T-helper 17 cell (primary cell): ENCODE measurements at regions not wholly inside any gene's neighbourhood (a gene's known extent, or its start where the extent isn't known, plus 50 kb on each side); places are given as distances from the start of the nearest gene placed in this dataset.

ENCODE experiments used
- ATAC-seq: fragments of 150-1000 bp; cut with Tn5 transposase; 2 replicates; pipeline ENCODE4 v1.10.0; 2021; ENCODE audit warnings: mild to moderate bottlenecking, moderate library complexity
- DNase-seq, 3 donors: peaks; one replicate each; pipeline versions ENCODE4 v3.0.0 to v3.0.0-alpha.2; 2020 to 2021
- H3K9me3 ChIP-seq: one replicate; pipeline ENCODE4 v1.7.0; 2013; ENCODE audit warnings: low read length, mild to moderate bottlenecking; ENCODE audit not compliant: control insufficient read depth, poor library complexity, severe bottlenecking
- H3K27ac Mint-ChIP-seq: one replicate; pipeline ENCODE4 v1.8.0; 2022; ENCODE audit warnings: mild to moderate bottlenecking, moderate library complexity, mixed read lengths
- H3K27me3 Mint-ChIP-seq: one replicate; pipeline ENCODE4 v1.8.0; 2022; ENCODE audit warnings: mixed read lengths
- H3K36me3 Mint-ChIP-seq: one replicate; pipeline ENCODE4 v1.8.0; 2022; ENCODE audit warnings: low read depth, mixed read lengths
- H3K4me1 Mint-ChIP-seq: one replicate; pipeline ENCODE4 v1.8.0; 2022; ENCODE audit warnings: mild to moderate bottlenecking, mixed read lengths
- H3K4me3 Mint-ChIP-seq: one replicate; pipeline ENCODE4 v1.8.0; 2022; ENCODE audit warnings: mild to moderate bottlenecking, moderate library complexity, mixed read lengths

DNA sequence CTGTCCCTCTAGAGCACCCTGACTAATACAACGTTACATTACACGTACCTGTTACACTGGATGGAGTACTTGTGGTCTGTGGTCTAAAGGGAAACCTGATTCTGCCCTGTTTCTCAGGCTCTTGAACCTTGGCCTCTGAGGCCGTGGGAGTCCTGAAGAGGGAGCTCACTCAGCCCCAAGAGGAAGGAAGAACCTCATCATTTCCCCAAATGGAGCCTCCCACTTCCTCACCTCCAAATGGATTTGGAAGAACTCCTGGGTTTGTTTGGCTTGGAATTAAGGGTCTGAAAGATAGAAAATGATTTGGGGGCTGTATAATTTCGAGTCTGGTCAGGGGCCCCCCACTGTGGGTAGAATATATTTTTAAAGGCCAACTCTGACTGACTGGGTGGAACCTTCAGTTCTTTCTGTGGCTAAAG, 200.2 kb downstream of the SEMA6A start:
- Mint-ChIP-seq H3K4me1 (peaks cover 2% of the 10 kb centered on the region), H3K27ac (no peak overlapping the region), H3K4me3 (no peak overlapping the region), H3K27me3 (no peaks in the 10 kb centered on the region), H3K36me3 (peaks cover 7% of the 10 kb centered on the region)
- no peaks in the 10 kb centered on the region for H3K9me3 ChIP-seq
- ATAC-seq = no peak
- DNase-seq = no peak

DNA sequence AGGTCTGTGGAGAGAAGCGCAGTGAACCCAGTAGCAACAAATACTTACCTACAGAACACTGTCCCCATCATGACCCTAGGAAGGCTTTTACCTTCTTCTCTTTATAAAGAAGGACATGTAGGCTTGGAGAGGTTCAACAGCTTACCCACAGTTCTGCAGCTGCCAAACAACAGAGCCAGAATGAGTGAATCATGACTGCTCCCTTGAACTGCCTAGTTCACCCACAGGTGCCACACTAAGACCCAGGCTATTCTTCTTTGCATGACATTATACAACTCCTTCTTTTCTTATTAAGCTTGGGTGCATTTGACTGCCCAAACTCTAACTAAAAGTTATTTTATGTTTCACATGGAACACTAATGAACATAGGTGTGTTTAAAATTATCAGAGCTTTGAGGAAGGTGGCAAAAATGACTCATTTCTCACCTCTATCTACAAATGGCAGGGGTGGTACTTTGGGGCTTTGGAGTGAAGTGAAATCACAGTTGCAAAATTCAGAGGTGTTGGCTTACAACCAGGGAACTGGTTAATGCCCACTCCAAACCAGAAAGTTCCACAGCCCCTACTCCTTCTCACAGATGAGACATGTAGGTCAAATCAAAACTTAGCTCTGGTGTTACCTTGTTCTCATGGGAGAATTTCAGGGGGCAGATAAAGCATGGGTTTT, 201.6 kb downstream of the SEMA6A start:
- Mint-ChIP-seq H3K4me3 (no peak overlapping the region), H3K27ac (no peak overlapping the region), H3K4me1 (peaks cover 2% of the 10 kb centered on the region), H3K36me3 (peaks cover 7% of the 10 kb centered on the region), H3K27me3 (no peaks in the 10 kb centered on the region)
- no peaks in the 10 kb centered on the region for H3K9me3 ChIP-seq
- ATAC-seq (no peak), DNase-seq (no peak)

DNA sequence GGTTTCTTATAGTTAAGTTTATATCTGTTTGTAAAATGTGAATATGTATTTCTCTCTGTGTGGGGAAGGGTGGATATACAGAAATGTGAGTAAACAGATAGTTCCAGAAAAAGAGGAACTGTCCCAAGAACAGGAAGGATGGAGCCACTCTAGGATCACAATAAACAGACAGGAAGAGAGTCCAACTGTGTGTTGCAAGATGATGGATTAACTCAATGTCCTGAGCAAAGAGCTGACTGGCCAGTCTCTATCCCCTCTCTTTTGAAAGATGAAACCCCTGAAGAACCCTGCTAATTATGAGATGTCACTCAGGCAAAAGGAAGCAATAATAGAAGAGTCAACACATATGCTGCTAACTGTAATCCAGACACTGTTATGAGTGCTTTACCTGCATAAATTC, 202.7 kb downstream of the SEMA6A start:
- H3K4me1 Mint-ChIP-seq = peaks cover 2% of the 10 kb centered on the region
- no peaks in the 10 kb centered on the region for H3K27me3 Mint-ChIP-seq
- no peak overlapping the region for H3K27ac Mint-ChIP-seq
- no peak overlapping the region for H3K4me3 Mint-ChIP-seq
- H3K9me3 ChIP-seq = no peaks in the 10 kb centered on the region
- DNase-seq = no peak
- H3K36me3 Mint-ChIP-seq = peaks cover 9% of the 10 kb centered on the region
- no peak for ATAC-seq

DNA sequence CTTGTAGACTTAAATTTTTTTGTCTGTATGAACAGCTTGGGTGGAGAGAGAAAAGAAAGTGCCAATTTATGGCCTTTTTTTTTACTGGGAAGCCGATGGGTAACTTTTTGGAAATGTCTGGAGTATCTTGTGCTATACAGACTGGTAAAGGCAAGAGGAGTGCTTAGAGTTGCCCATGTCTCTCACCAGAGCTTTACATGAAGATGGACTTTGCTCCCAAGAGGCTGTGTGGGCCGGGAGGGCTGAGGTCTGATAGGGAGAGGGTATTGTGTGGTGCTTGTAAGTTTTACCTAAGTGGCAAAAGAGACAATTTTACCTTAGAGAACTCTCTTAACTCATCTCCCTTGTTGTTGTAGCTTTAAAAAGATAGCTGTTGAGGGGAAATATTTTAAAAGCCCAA, 203.2 kb downstream of the SEMA6A start:
- no peaks in the 10 kb centered on the region for H3K27me3 Mint-ChIP-seq
- no peaks in the 10 kb centered on the region for H3K9me3 ChIP-seq
- H3K4me1 Mint-ChIP-seq = peaks cover 2% of the 10 kb centered on the region
- no peak for DNase-seq
- no peak overlapping the region for H3K27ac Mint-ChIP-seq
- H3K4me3 Mint-ChIP-seq = no peak overlapping the region
- no peak for ATAC-seq
- H3K36me3 Mint-ChIP-seq = peaks cover 6% of the 10 kb centered on the region

DNA sequence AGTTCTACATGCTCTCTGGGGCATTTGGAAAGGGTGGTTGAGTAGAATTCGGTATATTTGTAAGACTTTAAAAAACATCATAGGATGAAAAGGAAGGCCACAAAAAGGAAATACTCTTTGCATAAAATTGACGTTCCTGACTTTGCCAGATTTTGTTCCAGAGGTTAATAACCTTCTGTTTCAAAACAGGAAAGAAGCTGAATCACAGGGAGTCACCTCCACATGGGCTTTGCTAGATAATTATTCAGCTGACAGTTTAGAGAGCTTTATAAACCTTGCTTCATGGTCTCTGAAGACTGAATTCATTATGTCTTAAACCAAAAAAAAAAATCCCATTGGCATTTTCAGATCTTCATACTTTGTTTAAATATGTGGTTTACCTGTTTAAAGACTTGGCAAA, 203.7 kb downstream of the SEMA6A start:
- peaks cover 2% of the 10 kb centered on the region for H3K36me3 Mint-ChIP-seq
- ATAC-seq = no peak
- no peak for DNase-seq
- H3K27ac Mint-ChIP-seq = no peak overlapping the region
- H3K4me1 Mint-ChIP-seq = peaks cover 2% of the 10 kb centered on the region
- H3K27me3 Mint-ChIP-seq = no peaks in the 10 kb centered on the region
- no peak overlapping the region for H3K4me3 Mint-ChIP-seq
- H3K9me3 ChIP-seq = no peaks in the 10 kb centered on the region

DNA sequence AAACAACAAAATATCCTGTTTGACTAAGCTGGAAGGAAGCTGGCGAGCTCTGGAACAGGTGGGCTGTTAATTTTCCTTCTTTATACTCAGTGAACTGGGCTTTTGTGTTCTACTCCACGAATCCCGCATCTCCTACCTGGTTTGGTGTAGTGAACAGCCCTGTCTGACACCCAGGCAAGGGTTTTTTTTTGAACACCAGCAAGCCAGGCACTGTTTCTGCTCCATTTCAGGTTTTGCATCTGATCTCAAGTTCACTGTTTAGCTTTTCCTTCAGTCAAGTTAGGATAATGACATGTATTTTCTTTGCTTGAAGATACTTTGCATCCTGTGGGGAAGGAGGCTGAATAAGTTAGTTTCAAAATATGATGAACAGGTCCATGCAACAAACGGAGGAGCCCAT, 204.5 kb downstream of the SEMA6A start:
- DNase-seq (no peak), ATAC-seq (no peak)
- Mint-ChIP-seq H3K27ac (no peak overlapping the region), H3K27me3 (no peaks in the 10 kb centered on the region), H3K4me1 (peaks cover 2% of the 10 kb centered on the region), H3K36me3 (peaks cover 2% of the 10 kb centered on the region), H3K4me3 (no peak overlapping the region)
- H3K9me3 ChIP-seq = no peaks in the 10 kb centered on the region

DNA sequence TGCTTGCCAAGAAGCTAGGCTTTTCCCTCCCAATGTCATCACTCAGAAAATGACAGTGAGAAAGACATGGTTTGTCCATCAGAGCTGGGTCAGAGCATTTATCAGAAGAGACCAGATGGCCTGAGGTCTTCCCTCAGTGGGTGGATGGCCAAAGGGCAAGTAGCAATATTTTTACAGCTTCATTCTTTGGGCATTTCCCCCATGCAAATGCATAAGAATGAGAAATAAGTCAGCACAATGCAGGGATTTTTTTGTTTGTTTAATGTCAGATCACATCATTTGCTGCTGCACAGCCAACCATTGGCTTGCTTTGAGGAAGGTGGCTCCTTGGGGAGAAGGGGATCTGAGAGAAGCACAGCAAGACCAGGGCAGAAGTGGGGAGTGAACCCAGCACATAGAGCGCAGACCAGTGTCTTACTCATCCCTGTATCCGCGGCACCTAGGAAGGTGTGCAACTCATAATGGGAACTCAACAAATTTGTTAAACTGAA, 209.6 kb downstream of the SEMA6A start:
- H3K27ac Mint-ChIP-seq = no peak overlapping the region
- no peaks in the 10 kb centered on the region for H3K9me3 ChIP-seq
- ATAC-seq (no peak), DNase-seq (no peak)
- peaks cover 2% of the 10 kb centered on the region for H3K36me3 Mint-ChIP-seq
- H3K4me1 Mint-ChIP-seq = no peaks in the 10 kb centered on the region
- no peak overlapping the region for H3K4me3 Mint-ChIP-seq
- H3K27me3 Mint-ChIP-seq = no peaks in the 10 kb centered on the region

DNA sequence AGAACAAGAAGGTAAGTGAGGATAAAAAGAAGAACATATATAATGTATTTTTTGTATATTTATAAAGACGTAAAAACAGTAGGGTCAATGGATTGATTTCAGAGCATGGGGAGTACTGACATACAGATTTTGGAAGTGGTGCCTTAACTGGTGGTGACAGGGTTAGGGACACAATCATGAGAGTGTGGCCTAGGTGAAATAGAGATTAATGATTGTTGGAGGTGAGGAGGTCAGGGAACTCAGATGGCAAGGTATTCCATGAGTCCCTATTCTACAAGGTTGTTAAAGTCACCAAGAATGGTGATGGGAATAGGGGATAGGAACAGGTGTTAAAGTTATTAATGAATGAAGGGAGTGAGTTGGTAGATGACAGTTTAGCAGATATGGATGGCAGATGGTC, 210.8 kb downstream of the SEMA6A start:
- Mint-ChIP-seq H3K4me1 (no peaks in the 10 kb centered on the region), H3K36me3 (peaks cover 4% of the 10 kb centered on the region), H3K27me3 (no peaks in the 10 kb centered on the region), H3K27ac (no peak overlapping the region), H3K4me3 (no peak overlapping the region)
- no peaks in the 10 kb centered on the region for H3K9me3 ChIP-seq
- DNase-seq = no peak
- no peak for ATAC-seq

DNA sequence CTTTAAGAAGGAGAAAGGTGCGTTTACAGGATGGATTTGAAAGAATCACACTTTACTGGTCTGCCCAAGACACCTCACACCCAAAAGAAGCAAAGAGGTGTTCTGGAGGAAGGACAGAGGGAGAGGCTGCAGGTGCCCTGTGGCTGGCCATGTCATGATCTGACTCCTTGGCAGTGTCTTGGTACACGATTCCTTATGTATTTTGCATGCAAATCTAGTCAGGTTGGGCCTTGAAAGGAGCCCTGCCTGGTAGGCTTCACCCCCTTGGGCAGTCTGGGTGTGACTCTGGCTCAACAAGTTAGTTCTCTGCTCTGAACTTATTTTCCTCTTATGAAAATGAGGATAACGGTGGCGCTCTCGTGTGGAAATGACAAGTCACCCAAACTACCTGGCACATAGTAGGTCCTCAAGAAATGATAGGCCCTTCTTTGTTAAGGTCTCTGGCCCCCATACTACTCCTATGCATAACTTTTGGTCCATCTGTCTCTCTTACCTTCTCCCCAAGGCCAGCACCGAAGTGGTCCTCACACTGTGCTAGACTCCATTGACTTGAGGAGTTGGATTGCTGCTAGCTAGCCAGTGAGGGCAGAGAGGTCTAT, 212.5 kb downstream of the SEMA6A start:
- no peaks in the 10 kb centered on the region for H3K9me3 ChIP-seq
- Mint-ChIP-seq H3K4me1 (no peaks in the 10 kb centered on the region), H3K4me3 (no peak overlapping the region), H3K27ac (no peak overlapping the region), H3K36me3 (peaks cover 2% of the 10 kb centered on the region), H3K27me3 (no peaks in the 10 kb centered on the region)
- DNase-seq (no peak), ATAC-seq (no peak)

DNA sequence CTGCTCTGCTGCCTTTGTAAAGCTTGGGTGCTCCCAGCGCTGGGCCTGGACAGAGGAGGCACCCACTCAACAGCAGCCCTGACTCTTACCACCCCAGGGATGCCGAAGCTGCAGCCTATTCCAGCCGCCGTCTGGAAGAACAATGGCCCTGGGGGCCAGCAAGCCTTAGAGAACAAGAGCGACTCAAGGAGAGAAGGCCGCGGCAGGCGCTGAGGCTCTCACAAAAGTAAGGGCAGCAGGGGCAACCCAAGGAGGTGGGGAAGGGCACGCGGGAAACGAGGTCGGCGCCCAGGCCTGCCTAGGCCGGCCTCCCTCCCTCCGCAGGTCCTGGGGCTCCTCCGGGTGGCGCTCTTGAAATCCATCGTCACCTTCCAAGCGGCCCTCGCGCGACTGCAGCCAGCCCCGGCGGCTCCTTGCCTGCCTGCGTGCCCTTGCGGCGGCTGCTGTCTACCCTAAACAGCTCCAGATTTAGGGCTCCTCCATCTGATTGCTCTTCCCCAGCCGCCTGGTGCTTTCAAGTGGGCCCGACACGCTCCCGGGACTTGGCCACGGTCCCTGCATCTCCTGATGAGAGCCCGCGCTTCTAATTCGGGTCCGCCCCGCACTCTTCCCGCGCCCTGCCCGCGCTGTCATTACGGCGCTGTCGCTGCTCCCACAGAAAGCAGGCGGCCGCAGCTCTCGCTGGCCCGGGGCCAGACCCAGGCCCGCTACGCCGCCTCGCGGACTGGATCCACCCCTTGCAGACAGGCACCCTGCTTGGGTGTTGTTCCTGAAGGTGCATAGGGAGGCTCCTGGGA, 213.3 kb downstream of the SEMA6A start:
- no peak for ATAC-seq
- Mint-ChIP-seq H3K4me3 (no peak overlapping the region), H3K27ac (no peak overlapping the region), H3K27me3 (no peaks in the 10 kb centered on the region), H3K36me3 (peaks cover 2% of the 10 kb centered on the region), H3K4me1 (no peaks in the 10 kb centered on the region)
- DNase-seq = no peak
- H3K9me3 ChIP-seq = no peaks in the 10 kb centered on the region

DNA sequence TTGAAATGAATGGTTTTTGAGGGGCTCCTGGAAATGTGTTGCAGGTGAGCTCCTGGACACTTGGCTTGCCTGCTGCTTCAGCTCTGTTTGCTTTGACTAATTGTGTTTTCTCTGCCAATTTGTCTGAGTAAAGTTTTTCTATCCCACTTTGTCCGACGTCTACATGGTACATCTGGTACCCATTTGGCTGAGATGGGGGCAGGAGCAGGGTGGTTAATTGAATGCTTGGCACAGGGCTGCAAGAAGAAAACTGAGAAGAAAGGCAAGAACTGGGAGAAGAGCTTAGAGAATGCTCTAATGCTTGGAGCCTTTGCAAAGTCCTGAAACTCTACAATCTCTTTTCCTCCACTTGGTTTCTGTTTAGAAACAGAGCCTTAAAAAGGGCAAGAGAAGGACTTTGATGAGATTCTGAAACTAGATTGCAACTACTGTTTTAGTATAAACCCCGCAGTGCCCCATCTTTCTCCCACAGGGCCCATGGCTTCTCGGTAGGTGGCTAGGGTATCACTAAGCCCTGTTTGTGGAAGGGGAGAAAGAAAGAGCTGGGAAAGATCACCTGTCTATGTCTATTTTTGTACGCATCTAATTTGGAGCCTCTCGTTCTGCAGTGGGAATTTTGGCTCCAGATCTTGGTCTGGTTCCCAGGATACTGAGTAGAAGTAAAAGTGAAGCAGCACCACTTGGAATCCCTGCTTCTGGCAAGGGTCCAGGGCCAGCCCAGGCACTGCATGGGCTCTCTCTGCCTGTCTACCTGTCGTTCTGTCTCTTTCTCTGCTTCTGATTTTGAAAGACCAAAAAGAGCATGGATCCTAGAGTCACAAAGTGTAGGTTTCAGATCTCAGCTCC, 214.4 kb downstream of the SEMA6A start:
- Mint-ChIP-seq H3K36me3 (peaks cover 2% of the 10 kb centered on the region), H3K4me1 (no peaks in the 10 kb centered on the region), H3K27me3 (no peaks in the 10 kb centered on the region), H3K27ac (no peak overlapping the region), H3K4me3 (no peak overlapping the region)
- no peak for ATAC-seq
- no peak for DNase-seq
- no peaks in the 10 kb centered on the region for H3K9me3 ChIP-seq

DNA sequence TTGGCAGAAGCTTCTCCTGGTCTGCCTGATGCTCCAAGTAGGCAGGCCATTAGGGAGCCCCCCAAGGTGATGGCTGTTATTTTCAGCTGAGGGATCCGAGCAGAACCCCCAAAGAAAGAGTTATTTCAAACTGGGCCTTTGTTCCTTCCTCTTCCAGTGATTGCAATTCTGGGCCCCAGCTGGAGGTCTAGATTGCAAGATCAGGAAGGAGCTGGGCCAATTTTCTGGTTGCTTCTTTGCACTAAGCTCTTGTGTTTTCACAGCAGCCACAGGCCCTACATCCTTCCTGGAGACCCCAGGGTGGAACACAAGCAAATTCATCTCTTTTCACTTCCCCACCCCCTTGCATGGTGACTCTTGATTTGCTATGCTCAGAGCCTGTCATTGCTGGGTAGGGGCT, 215.0 kb downstream of the SEMA6A start:
- no peak overlapping the region for H3K27ac Mint-ChIP-seq
- ATAC-seq (no peak), DNase-seq (no peak)
- H3K36me3 Mint-ChIP-seq = peaks cover 2% of the 10 kb centered on the region
- H3K4me3 Mint-ChIP-seq = no peak overlapping the region
- no peaks in the 10 kb centered on the region for H3K27me3 Mint-ChIP-seq
- no peaks in the 10 kb centered on the region for H3K9me3 ChIP-seq
- H3K4me1 Mint-ChIP-seq = no peaks in the 10 kb centered on the region

DNA sequence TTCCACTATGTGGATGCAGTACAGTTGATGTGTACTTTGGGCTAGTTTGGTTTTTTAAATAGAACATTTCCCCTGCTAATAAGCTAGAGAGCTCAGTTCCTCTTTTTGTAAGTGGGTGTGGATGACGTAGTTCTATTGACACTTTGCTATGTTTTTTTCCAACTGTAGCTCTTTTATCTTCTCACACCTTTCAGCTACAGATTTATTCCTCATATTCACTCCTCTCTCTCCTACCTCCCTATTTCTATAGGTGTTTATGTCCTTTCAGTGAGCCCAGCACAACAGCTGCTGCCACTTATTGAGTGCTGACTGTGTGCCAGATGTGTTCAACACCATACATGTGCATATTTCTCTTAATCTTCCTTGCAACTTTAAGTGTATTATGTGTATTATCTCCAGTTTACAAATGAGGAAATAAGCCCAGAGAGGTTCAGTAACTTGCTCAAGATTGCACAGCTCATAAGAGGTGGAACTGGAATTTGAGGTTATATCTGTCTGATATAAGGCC, 215.7 kb downstream of the SEMA6A start:
- no peaks in the 10 kb centered on the region for H3K9me3 ChIP-seq
- peak; percentile 30 for ATAC-seq
- Mint-ChIP-seq H3K27ac (no peak overlapping the region), H3K4me3 (no peak overlapping the region), H3K4me1 (no peaks in the 10 kb centered on the region), H3K36me3 (peaks cover 2% of the 10 kb centered on the region), H3K27me3 (no peaks in the 10 kb centered on the region)
- DNase-seq = no peak
